GM10266 (cell line): ENCODE measurements at regions not wholly inside any gene's neighbourhood (a gene's known extent, or its start where the extent isn't known, plus 50 kb on each side); places are given as distances from the start of the nearest gene placed in this dataset.

ENCODE experiments used
- DNase-seq: peaks from one replicate; pipeline ENCODE4 v3.0.0; 2012; ENCODE audit errors: extremely low spot score
- TF ChIP-seq, protein P1 (sequence below): IDR thresholded peaks from 2 replicates; pipeline ENCODE4 v1.5.1; 2012; ENCODE audit warnings: mild to moderate bottlenecking, low read depth; ENCODE audit not compliant: control insufficient read depth, insufficient read depth; ENCODE audit errors: missing control alignments

DNA sequence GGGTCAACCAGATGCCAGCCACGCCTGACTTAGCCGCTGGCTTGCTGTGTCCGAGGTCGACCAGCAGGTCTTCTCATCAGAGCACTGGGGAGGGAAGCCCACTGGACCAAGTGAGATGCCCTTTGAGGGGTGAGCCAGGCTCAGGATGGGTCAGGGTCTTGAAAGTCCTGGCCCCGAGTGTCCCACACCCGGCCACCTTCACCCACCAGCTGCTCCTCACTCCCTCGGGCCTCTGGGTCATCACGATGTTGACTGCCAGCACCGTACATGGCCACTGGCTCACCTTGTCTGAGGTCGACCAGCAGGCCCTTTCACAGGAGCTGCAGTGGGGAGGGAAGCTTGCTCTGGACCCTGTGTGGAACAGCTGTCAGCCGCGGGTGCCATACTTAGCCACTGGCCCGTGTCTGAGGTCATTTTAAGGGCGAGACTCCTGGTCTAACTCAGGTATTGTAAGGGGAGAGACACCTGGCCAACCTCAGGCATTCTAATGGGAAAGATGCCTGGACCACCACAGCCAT is 1361.3 kb downstream of the UQCRFS1 start:
- TF ChIP-seq, protein P1, sequence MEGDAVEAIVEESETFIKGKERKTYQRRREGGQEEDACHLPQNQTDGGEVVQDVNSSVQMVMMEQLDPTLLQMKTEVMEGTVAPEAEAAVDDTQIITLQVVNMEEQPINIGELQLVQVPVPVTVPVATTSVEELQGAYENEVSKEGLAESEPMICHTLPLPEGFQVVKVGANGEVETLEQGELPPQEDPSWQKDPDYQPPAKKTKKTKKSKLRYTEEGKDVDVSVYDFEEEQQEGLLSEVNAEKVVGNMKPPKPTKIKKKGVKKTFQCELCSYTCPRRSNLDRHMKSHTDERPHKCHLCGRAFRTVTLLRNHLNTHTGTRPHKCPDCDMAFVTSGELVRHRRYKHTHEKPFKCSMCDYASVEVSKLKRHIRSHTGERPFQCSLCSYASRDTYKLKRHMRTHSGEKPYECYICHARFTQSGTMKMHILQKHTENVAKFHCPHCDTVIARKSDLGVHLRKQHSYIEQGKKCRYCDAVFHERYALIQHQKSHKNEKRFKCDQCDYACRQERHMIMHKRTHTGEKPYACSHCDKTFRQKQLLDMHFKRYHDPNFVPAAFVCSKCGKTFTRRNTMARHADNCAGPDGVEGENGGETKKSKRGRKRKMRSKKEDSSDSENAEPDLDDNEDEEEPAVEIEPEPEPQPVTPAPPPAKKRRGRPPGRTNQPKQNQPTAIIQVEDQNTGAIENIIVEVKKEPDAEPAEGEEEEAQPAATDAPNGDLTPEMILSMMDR: no peak
- DNase-seq: no peak

DNA sequence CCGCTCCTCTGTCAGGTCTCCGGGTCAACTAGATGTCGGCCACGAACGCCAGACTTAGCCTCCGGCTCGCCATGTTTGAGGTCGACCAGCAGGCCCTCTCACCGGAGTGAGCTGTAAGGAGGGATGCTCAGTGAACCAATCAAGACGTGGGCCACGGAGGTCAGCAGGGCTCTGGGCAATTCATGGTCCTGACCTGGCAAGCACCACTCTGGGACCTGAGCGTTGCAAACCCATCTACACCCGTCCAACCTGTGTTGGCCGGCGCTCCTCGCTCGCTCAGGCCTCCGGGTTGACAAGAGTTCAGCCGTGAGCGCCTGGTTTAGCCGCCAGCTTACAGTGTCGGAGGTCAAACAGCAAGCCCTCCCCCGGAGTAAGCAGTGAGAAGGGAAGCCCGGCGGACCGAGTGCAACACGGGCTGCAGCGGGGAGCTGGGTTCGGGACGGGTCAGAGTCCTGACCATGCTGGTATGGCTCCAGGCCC is 1361.9 kb downstream of the UQCRFS1 start:
- TF ChIP-seq, protein P1: no peak
- no peak for DNase-seq

DNA sequence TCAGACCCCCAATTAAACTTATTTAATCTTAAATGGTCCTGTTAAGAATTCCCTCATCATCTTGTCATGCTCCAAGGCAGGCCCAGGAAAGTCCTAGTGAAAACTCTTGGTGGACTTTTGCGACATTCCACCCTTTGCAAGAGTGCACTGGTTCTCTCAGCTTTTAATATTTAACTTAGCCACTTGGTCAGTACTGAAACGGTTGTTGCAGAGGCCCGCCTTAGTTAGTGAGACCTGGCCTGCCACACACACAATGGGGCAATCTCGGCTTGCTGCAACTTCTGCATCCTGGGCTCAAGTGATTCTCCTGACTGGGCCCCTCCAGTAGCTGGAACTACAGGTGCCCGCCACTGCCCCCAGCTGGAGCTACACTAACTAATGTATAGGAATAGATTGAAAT is 1366.0 kb downstream of the UQCRFS1 start:
- no peak for DNase-seq
- TF ChIP-seq, protein P1: no peak

GRCh38 chr19:27844261-27844660 is 1368.7 kb downstream of the UQCRFS1 start:
- TF ChIP-seq, protein P1: no peak
- no peak for DNase-seq

- TF ChIP-seq, protein P1: no peak
- no peak for DNase-seq
These were observed 1369.1 kb downstream of the UQCRFS1 start for GRCh38 chr19:27843861-27844260.

GRCh38 chr19:27833031-27833430 is 1379.9 kb downstream of the UQCRFS1 start:
- TF ChIP-seq, protein P1: no peak
- no peak for DNase-seq

GRCh38 chr19:27828829-27829228 is 1384.1 kb downstream of the UQCRFS1 start:
- TF ChIP-seq, protein P1: no peak
- DNase-seq: no peak
